ENCODE measurements at regions not wholly inside any gene's neighbourhood (a gene's known extent, or its start where the extent isn't known, plus 50 kb on each side); places are given as distances from the start of the nearest gene placed in this dataset.

DNA sequence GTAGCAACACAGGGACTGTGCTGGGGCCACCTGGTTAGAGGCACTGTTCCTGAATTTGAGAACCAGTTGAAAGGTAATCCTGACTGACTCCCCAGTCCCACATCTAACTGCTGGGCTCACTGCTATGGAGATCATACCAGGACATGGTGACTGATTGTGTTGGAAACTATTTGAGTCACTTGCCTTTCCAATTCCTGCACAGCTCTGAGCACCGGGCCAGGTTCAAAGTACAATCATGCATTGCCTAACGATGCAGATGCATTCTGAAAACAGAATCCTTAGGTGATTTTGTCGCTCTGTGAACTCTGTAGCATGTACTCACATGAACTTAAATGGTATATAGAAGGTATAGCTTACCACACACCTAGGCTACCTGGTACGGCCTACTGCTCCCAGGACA is 215.3 kb downstream of the BMP7 start:
- no peak for DNase-seq (ENCODE audit: low read depth in 2 of 3, low spot score in 2 of 3)

DNA sequence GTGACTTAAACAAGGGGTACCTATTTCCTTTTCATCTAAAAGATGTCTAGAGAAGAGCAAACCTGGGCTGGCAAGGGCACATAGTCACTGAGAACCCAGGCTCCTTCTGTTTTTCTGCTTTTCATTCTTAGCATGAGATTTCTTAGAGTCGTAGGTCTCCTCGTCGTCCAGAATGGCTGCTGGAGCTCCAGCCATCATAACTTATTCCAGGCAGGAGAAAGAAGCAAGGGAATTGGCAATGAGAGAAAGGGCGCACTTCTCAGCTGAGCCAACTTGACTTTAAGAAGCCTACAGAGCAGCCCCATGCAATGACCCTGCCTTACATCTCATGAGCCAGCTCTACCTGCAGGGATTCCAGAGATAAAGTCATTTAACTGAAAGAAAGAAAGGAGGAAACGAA is 213.4 kb downstream of the BMP7 start:
- no peak for DNase-seq (ENCODE audit: low read depth in 2 of 3, low spot score in 2 of 3)

DNA sequence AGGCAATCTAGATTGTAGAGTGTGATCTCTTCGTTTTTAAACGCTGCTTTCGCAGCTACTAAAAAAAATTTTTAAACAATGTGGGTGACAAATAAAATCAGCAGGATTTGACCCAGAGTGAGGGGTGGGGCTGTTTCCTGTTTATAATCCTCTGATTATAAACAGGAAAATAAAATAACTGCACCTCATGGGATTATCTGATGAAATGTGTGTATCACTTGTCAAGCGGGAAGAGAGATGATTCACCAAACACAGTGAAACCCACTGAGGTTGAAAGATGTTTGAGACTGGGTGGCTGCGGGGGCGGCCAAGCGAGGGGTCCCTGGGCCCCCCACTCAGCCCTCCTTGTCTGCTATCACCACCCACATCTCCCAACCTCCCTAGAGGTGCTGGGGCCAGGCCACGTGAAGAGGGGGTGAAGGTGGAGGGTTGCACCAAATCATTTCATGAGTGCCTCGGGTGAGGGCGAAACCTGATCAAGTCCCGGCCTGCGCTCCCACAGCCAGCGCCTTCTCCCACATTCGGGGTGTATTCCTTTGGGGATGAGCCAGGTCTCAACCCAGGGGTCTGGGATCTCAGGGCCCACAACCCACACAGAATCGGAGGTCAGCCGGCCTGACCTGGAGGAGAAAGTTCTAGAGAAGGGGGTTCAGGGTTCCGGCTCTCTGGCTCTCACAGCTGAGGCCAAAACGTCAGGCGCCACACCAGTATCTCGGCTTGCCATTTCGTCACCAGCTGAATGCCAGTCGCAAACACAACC is 212.5 kb downstream of the BMP7 start:
- DNase-seq (ENCODE audit: low read depth in 2 of 3, low spot score in 2 of 3) = no peak

DNA sequence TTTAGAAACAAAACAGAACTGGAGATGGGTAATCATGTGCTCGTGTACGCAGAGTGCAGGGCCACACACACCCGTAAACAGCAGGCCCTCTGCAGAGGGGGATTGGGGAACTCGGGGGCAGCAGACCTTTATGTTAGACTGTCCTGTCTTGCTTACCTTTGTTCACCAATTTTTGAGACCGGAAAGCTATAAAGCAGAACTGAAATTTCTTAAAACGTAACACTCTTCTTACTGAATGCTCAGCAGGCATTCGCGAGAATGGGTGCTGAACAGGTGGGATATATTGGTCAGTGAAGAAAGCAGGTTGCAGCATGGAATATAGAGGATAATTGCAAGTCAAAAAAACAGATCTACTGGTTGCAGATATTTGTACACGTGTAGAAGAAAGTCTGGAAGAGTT is 211.1 kb downstream of the BMP7 start:
- DNase-seq (ENCODE audit: low read depth in 2 of 3, low spot score in 2 of 3) = no peak

DNA sequence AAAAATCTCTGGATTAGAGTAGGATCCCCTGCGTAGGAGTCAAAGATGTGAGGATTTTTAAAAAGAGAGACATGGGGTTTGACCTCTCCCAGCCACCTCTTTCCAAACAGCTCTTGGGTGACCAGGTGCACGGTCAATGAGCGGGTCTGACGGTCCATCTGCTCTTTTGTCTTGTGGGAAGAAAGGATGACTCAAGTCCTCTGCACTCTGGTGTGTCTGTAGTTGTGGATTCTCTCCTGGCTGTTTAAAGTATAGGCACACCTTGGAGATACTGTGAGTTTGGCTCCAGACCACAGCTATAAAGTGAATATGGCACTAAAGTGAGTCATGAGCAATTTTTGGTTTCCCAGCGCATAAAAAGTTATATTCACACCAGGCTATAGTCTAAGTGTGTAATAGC is 209.8 kb downstream of the BMP7 start:
- DNase-seq (ENCODE audit: low read depth in 2 of 3, low spot score in 2 of 3) = no peak

DNA sequence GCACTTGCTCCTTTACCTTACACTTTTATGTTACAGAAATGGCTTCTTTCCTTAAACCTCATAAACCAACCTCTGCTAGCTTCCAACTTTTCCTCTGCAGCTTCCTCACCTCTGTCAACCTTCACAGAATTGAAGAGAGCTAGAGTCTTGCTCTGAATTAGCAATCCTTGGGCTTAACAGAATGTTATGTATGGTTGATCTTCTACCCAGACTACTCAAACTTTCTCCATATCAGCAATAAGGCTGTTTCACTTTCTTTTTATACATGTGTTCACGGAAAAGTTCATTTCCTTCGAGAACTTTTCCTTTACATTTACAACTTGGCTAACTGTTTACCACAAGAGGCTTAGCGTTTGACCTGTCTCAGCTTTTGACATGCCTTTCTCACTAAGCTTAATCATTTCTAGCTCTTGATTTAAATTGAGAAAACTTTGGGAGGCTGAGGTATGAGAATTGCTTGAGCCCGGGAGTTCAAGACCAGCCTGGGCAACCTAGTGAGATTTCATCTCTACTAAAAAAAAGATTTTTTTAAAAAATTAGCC is 207.3 kb downstream of the BMP7 start:
- no peak for DNase-seq (ENCODE audit: low read depth in 2 of 3, low spot score in 2 of 3)

DNA sequence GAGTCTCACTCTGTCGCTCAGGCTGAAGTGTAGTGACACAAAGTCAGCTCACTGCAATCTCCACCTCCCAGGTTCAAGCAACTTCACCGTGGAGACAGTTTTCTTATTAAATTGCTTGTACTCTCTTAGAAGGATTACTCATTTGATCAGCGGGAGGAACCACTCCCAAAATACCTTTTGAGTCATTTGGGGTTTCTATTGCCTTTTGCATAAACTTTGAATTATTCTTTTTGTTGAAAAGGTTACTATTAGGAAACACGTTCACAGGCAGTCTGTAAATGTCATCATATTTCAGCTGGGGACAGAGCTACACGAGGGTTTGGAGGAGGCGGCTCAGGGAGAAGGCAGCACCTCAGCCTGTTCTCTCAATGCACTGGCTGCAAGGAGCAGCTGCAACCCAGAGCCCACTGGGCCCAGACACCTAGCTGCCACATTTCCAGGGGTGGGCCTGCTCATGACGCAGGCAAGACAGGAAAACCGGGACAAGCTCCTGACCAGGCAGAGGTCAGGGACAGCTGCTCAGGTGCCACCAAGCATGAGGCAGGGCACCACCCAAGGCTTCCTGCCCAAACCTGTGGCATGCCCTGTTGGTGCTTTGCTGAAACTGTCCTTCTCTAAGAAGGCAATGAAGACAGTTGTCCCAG is 205.9 kb downstream of the BMP7 start:
- DNase-seq (ENCODE audit: low read depth in 2 of 3, low spot score in 2 of 3) = no peak

DNA sequence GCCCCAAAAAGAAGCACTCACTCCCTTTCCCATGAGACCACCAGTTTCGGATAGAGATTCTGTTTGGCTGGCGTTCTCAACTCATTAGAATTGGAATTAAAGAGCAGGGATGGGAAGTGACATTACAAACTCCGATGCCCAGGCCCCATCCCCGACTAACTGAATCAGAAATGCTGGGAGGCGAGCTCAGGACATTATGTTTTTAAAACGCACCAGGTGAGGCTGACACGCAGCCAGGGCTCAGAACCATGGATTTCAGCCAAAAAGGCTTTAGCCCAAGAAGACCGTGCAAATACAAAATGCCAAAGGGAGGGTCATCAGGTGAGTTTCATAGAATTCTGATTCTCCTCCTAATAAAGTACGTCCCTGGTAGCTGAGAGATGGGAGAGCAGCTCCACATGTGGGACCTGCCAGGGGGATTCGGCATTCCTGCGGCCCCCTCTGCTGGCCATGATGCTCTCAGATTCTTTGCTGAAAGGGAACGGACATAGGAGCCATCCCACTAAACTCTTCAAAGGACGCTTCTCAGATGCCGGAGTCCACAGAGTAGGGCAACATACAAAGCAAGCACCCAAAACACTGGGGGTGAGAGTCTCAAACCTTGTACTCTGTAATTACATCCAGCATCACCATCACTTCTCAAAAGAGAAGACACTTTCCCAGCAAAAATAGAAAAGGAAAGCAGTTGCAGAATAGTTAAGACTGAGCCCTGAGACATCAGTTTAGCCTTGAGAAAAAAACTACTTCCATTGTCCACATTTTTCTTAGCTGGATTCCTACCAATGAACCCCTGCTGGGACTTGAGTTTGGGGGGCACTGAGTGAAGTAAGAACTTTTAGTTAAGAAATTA is 205.2 kb downstream of the BMP7 start:
- no peak for DNase-seq (ENCODE audit: low read depth in 2 of 3, low spot score in 2 of 3)

DNA sequence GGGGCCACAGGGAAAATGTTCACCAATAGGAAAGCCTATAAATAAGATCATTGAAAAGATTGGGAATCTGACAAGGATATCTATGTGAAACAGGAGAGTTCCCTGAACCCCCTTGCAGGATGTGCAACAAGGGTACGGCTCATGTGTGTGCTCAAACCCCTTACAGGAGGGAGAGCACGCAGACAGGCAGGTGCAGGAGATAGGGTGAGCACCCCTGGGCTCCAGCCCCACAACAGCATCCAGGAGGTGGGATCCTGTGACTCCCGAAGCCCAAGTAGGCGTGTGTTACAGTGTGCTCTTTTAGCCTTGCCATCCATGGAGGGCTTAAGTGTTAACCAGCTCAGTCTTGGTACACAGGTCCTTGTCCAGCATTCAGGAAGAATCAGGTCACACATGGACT is 204.2 kb downstream of the BMP7 start:
- no peak for DNase-seq (ENCODE audit: low read depth in 2 of 3, low spot score in 2 of 3)

DNA sequence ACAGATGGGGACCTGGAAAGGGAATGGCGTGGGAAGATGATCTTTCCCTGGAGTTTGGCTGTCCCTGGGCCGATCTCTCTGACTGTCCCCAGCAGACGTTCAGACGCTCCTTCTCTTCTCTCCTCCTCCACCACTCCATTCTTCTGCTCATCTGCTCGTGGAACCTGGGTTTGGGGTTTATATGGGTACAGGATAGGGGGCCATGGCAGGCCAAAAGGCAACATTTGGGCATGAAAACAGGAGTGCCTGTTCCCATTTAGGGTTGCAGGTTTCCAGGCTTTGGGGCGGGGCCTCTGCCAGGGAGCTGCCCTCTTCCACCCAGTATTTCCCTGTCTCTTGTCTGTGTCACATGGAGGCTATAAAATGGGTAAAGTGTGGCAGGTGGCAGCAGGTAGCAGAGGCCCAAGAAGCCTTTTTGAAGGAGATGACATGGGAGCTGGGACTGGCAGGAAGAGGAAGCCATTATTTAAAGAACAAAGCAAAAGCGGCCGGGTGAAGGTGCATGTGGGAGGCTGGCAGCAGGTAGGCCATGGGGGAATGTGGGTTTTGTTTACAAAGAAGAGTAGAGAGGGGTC is 203.7 kb downstream of the BMP7 start:
- DNase-seq (ENCODE audit: low read depth in 2 of 3, low spot score in 2 of 3) = no peak

DNA sequence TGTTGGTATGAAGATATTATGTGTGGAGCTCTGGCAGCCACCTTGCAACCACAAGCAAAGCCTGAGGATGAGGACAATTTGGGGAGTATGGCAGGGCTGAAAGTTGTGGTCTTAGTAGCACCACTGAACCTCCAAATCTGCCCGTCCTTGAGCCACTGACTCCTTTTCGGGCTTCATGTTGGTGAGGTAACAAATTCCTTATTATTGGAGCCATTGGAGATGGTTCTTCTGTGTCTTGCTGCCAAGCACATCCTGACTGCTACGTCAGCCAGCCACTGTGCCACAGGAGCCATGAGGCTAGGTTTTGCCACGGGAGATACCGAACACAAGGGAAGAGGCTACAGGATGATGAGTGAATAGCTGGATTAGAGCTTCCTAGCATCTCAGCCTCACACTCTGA is 201.6 kb downstream of the BMP7 start:
- DNase-seq (ENCODE audit: low read depth in 2 of 3, low spot score in 2 of 3) = no peak

DNA sequence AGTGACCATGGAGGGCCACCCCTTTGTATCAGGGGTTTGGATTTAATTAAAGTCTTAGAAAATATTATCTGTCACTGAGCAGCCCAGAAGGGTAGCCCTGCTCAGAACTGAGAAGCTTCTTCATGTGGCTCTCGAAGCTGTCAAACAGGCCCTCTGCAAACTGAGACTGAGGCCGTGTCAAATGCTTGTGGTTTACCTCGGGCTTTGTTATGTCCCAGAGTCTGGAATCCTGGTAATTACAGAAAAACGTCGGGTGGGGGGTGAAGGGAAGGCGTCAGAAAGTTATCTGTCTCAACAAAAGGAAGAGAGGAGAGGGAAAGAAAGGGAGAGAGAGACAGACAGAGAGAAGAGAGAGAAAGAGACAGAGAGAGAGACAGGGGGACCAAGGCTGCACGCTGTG is 200.8 kb downstream of the BMP7 start:
- no peak for DNase-seq (ENCODE audit: low read depth in 2 of 3, low spot score in 2 of 3)

DNA sequence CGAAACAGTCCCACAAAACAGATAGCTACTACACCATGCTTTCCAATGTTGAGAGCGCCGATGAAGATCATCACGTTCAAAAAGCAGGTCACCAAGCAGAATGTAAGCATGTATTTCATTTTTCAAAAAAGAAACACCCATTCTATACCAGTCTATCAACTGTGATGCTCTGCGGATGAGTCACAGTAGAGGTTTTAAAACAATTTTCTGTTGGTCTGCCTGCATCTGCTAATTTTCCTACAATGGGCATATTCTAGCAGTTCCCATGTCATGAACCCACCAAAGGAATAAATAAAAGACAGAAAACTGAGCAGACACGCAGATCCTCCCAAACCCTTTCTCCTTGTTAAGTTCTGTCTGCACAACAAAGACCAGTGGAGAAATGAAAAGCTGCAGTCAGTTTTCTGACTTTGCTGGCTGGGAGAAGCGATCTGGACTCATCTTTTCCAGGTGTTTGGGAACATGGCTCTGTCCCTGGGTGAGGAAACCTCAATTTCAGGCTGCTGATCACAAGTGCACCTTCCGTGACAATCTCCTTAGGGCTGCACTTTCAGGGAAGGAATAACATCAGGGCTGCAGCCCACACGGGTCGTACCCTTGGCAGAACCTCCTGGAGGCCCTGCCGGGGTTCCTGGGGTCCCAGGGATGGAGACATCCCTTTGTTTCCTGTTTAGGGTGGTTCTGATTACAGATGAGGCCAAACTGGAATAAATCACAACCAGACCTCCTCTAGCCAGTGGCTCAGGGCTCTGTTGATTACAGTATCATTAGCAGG is 200.1 kb downstream of the BMP7 start:
- no peak for DNase-seq (ENCODE audit: low read depth in 2 of 3, low spot score in 2 of 3)

DNA sequence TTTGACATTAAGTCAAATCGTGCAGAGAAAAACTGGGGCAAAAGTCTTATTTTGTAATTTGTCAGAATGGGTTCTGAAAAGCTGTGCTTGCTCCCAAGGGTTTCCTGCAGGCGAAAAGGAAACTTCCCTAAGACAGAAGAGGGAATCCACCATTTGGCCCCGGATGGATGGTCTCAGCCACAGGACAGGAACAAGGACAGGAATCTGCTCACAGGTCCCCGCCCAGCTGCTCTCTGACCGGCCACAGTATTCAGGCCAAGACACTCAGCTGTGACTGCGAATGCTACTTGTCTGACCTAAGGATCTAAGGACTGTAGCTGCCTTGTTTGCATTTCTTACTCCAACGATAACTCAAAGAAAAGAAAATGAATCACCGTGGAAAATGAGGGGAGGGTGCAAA is 197.0 kb downstream of the BMP7 start:
- no peak for DNase-seq (ENCODE audit: low read depth in 2 of 3, low spot score in 2 of 3)

DNA sequence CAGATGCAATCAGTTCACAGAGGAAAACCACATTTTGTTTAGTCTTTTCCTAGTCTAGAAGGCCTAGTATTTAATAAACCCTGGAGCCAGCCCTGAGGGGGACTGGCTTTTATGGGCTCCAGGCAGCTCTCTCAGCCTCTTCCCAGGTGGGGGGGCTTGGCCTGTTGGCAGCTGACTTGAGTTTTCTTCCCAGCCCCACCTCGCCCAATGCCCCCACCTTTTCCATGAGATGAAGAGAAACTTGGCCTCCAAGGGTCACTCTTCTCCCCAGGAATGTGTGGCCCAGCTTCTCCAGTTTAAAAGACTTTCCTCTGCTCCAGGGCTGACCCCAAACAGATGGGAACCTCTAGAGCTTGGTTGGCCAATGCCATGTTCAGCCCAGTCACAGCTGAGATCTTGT is 196.1 kb downstream of the BMP7 start:
- DNase-seq (ENCODE audit: low read depth in 2 of 3, low spot score in 2 of 3) = no peak

DNA sequence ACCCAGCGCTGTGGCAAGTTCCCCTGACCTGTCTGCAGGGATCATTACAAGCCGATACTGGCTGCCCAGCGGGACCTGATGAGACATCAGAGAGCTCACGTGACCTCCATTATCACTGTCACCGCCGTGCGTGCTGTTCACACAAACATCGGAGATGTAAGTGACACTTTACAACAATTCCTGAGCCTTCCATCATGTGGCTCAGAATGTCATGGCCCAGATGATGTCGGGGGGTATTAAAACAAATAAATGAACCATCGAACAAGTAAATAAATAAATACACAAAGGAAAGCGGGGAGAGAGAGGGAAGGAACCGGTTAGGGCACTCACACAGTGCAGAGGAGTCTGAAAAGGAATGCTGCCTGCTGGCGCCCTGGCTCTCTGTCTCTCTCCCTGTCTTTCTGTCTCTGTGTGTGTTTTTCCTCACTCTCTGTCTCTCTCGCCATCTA is 195.1 kb downstream of the BMP7 start:
- DNase-seq (ENCODE audit: low read depth in 2 of 3, low spot score in 2 of 3) = no peak

DNA sequence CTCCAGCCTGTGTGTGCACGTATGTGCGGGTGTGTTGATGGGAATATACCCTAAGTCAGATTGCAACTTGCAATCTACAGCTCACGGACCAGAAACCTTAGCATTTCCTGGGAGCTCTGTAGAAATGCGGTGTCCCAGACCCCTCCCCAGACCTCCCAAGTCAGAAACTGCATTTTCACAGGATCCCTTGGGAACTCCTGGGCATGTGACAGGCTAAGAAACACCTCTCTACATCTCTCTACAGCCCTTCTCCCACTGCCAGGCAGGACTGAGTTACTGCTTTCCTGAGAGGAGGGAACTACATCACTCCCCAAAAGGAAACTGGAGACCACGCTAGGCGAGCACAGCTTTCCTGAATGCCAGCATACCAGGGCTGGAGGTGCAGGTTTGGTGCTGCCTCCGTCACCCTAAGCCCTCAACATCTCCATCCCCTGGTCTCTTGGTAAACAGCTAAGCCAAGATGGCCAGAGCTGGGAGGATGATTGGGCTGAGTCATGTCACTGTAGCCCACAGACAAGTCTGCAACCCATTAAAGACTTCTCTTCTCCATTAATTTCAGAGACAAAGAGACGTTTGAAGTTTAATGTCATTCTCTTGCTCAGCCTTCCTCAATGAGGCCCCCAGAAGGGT is 194.4 kb downstream of the BMP7 start:
- no peak for DNase-seq (ENCODE audit: low read depth in 2 of 3, low spot score in 2 of 3)

DNA sequence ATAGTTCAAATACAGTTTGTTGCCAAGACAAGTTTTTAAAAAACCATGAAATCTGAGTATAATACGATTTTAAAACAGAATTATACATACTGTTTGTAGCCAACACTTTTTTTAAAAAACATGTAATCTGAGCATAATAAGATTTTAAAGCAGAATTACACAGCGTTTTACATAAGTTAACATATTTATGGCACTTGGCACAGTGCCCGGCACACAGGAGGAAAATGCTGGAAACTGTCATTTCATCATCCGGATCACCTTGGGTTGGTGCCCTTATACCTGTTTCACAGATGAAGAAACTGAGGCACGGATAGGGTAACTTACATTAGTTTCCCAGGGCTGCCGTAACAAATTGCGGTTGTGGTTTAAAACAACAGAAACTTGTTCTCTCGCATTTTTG is 193.0 kb downstream of the BMP7 start:
- no peak for DNase-seq (ENCODE audit: low read depth in 2 of 3, low spot score in 2 of 3)

DNA sequence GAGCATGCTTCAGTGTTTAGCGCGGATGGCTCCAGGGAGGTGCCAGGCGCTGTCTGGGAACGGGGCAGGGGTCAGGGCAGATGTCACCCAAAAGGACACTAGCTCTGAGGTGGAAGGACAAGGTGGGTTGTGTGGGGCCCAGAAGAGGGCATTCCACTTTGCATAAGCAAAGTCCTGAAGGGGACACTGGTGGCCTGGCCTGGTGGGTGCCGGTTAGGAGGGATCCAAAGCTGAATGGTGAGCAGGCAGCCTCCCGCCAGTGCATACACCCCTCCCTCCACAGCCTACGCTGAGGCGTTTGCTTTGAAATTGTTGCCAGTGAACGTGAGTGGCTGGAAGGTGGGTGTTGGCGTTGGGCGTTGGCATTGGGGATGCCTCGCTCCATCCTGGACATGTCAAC is 192.1 kb downstream of the BMP7 start:
- no peak for DNase-seq (ENCODE audit: low read depth in 2 of 3, low spot score in 2 of 3)

DNA sequence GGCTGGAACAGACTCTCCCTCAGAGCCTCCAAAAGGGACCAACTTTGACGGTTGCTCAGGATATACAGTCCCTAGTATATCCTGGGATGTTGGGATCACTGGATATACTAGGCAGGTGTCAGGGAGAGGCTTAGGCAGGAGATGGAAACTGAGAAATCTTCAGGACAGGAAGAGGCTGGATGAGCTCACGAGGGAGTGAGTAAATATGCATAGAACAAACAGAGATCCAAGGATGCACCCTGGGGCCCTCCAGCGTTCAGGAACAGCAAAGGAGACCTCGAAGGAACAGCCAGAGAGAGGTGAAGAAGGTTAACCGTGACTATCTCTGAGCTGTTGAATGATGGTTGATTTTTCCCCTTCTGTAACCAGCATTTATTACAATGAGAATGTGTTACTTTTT is 191.3 kb downstream of the BMP7 start:
- DNase-seq (ENCODE audit: low read depth in 2 of 3, low spot score in 2 of 3) = no peak

Measured in activated CD8-positive, alpha-beta memory T cell treated with anti-CD3 and anti-CD28 coated beads for 48 hours (primary cell).